GM21526 (cell line): ENCODE measurements at regions not wholly inside any gene's neighbourhood (a gene's known extent, or its start where the extent isn't known, plus 50 kb on each side); places are given as distances from the start of the nearest gene placed in this dataset.

Experiments used
- ATAC-seq: cut with Tn5 transposase; IDR thresholded peaks from one replicate; pipeline ENCODE4 v1.9.1; 2021; ENCODE audit warnings: moderate library complexity; ENCODE audit not compliant: unreplicated experiment, low FRiP score

DNA sequence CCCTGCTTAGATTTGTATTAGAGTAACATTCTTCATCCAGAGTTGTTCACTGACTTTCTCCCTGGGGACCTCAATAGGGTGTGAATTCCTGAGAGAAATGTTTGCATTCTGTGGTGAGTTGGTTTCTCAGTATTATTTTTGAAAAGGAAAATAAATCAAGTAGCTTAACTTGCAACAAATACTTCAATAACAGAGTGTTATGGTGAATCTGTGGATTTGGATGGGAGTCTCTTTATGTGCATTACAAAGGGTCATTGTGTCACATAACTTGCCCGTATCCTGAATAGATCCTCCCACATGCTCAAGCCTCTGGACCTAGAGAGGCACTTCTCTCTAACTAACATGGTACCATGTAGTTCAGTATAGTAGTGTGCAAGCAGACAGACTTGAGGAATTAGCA is 68.4 kb upstream of the IPO9 start:
- ATAC-seq: no peak

DNA sequence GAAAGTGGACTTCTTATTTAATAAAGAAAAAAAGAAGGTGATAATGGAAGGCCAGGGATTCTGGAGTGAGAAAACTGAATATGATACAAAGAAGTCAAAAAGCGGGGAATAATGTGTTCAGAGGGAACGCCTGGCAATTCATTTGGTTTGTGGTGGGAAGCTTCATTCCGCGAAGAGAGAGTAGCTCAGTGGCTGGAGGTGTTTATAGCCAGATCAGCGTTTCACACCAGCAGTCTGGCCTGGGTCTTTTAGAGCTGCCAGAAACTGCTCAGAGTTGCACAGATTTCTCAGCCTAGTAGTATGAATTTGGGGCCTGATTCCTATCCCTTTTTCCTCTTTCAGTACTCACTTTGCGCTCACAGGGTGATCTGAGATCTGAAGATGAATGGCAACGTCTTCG is 67.8 kb upstream of the IPO9 start:
- ATAC-seq: no peak

DNA sequence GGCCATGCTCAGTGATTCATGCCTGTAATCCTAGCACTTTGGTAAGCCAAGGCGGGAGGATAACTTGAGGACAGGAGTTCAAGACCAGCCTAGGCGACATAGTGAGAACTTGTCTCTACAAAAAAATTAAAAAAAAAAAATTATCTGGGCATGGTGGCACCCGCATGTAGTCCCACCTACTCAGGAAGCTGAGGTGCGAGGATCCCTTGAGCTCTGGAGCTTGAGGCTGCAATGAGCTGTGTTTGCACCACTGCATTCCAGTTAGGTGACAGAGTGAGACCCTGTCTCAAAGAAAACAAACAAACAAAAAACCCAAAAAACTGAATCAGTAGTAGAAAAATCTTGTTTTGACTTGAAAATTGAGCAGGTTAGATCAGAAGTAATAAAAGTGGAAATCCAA is 67.1 kb upstream of the IPO9 start:
- no peak for ATAC-seq

DNA sequence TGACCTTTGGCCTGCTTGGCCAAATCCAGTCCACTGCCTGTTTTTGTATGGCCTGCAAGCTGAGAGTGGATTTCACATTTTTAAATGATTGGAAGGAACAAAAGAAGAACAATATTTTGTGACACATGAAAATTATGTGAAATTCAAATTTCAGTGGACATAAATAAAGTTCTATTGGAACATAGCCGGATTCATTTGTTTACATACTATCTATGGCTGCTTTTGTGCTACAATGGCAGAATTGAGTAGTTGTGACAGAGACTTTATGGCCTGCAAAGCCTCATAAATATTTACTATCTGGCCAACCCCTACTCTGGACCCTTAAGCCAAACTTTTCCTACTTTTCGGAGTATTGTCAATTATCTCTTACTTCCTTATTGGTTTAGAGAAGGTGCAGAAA is 66.6 kb upstream of the IPO9 start:
- no peak for ATAC-seq

DNA sequence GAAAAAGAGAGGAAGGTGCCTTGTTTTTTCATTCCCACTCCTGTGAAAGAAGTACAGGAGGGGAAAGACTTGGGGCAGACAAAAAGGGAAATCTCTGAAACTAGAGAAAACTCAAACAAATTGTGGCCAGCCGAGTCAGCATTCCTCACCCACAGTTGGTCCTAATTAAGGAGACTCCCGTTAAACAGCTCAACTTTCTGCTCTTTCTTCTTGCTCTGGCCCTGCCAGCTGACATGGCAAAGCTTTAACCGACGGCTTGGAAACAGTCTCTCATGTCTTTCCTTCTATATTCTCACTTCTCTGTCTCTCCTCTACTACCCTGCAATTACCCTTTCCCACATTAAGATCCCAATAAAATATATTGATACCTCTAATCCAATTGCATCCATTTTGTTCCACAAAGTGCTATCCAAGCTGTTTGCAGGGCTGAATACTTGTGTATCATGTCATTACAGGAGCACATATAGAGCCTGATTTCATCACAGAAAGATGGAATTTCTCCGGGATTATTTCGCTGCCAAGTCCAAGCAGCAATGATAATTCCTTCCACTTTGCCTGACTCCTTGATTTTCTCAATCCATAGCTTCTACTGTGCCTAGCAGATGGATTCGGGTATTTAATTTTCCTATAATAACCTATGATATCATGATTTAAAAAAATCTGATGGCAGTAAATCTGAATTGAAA is 65.4 kb upstream of the IPO9 start:
- ATAC-seq: no peak

DNA sequence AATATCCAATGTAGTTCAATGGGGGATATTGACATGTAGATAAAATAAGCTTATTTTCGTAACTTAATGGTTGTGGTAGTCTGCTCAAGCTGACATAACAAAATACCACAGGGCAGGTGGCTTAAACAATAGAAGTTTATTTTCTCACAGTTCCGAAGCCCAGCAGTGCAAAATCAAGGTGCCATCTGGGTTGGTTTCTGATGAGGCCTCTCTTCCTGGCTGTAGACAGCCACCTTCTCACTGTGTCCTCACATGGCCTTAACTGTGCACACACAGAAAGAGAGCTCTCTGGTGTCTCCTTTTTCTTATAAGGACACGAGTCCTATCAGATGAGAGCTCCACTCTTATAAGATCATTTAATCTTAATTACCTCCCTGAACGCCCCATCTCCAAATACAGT is 64.8 kb upstream of the IPO9 start:
- no peak for ATAC-seq

DNA sequence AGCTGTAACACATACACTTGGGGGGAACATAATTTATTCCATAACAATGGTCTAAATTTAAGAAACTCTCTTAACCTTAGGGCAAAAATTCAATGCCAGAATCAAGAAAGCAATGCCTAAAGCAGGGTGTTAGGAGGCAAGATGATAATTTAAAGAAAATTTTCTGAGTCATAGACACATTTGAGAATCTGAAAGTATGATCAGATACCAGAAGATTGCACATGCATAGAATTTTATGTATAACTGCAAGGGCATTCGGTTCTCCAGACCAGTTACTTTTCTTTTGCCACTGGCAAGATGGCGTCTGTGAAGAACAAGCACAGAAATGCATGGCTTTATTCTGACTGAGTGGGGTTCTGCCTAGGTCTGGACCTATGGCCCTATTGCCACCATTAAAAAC is 64.4 kb upstream of the IPO9 start:
- no peak for ATAC-seq

DNA sequence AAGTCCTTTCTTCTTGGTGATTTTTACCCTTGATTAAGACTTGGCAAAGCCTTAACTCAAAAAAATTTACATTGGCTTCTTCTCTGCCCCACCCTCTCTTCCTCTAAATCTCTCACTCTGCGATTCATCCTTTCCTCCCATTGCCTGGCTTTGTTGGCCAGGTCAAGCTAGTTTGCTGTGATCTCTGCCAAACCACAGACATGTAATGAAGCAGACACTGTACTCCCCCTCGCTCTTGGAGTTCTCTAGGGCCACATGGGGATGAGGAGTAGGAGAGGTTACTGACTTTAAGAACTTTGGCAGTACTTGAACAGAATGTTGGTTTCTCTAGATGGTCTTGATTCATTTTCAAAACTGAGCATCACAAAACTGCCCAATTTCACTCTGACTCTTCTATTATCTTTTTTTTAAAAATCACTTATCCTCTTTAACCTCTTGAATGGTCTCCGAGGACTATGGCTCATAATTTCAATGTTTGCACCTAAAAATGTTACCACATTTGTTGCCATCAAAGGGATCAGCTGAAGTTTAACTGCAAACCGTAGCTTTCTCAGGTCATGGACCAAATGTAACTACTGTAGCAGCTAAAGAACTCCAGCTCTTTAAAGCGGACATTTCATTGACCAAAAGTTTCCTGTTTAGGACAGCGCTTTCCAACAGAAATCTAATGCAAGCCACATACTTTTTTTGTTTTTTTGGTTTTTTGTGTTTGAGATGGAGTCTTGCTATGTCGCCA is 62.7 kb upstream of the IPO9 start:
- no peak for ATAC-seq

DNA sequence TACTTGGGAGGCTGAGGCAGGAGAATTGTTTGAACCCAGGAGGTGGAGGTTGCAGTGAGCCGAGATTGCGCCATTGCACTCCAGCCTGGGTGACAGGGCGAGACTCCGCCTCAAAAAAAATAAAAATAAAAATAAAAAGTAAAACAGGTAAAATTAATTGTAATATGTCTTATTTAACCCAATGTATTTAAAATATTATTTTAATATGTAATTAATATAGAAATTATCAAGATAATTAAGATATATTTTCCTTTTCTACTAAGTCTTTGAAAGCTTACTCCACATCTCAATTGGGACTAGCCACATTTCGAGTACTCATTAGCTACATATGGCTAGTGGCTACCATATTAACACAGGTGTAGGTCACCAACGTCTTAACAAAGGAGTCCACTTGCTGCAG is 61.6 kb upstream of the IPO9 start:
- no peak for ATAC-seq

DNA sequence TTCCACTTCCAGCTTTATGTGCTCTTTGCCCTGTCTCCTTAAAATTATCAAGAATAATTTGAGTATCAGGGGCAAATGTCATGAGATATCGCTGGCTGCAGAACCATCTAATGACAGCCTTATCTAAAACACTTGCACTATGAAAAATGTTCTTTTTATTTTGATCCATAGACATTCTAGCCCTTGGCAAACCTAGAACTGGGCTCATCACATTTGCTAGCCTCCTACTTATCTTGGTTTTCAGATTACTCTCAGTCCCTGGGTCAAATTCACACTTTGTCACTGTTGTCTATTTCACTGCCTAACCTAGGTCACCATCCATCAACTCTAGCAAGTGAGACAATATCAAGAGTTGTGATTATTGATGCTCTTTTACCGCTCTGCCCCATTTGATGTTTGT is 59.9 kb upstream of the IPO9 start:
- no peak for ATAC-seq

DNA sequence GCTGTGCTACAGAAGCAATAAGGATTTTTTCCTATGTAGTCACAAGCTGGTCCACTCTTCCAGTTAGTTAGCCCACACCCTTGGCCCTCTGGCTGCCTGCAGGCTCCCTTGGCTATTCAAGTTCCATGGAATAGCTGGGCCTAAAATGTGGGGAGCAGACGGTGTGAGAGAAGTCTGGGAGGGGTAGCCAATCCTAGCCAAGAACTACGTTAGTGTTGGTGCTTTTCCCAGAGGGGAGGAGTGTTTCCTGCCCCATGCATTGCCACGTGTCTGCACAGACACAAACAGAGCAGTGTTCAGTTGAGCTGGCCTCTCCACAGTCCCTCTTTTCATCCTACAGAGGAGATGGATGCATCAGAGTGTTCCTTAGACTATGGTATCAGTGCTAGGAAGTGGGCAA is 59.0 kb upstream of the IPO9 start:
- no peak for ATAC-seq

DNA sequence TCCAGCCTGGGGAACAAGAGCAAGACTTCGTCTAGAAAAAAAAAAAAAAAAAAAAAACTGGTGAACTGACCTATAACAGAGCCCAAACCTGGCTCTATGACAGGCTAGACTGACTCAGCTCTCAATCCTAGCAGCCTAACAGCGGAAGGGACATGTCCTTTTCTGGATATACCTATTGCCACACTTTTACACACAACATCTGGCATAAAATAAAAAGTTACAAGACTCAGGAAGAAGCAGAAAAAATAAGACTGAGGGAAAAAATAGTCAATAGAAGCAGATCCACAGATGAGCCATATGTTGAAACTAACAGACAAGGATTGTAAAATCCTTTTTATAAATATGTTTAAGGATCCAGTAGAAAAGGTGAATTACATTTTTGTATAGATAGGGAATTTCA is 57.5 kb upstream of the IPO9 start:
- no peak for ATAC-seq

DNA sequence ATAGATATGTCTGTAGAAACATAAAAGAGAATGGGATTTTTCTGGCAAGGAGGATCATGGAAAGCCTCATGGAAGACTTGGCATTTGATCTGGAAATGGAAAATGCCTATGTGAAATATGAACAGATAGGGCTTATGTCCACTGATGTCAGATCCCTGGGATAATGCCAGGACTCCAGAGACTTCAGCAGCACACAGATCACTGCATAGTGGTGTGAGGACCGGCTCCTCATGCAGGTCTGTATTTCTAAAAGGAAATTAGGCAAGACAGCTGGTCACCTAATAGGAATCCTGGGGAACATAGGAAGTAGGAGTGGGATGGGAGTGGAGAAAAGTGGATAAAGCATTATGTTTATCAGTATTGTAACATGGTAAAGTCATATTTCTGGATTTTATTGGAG is 56.8 kb upstream of the IPO9 start:
- ATAC-seq: no peak

DNA sequence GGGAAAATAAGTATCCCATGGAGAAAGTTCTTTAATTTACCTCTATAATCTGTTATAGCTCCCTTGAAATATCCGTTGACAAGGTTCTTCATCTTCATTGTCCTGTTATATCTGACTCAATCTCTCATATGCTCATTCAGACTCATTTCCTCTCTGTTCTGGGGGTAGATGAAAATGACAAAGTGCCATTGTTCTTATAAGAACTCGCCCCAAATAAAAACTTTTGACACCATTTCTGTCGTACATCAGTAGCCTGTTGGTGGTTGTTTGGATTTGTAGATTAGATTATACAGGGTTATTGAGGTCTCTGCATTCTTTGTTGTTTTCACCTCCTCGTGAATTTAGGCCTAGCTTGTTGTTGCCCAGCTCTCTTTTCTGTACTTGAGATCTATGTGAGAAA is 55.2 kb upstream of the IPO9 start:
- ATAC-seq: no peak

DNA sequence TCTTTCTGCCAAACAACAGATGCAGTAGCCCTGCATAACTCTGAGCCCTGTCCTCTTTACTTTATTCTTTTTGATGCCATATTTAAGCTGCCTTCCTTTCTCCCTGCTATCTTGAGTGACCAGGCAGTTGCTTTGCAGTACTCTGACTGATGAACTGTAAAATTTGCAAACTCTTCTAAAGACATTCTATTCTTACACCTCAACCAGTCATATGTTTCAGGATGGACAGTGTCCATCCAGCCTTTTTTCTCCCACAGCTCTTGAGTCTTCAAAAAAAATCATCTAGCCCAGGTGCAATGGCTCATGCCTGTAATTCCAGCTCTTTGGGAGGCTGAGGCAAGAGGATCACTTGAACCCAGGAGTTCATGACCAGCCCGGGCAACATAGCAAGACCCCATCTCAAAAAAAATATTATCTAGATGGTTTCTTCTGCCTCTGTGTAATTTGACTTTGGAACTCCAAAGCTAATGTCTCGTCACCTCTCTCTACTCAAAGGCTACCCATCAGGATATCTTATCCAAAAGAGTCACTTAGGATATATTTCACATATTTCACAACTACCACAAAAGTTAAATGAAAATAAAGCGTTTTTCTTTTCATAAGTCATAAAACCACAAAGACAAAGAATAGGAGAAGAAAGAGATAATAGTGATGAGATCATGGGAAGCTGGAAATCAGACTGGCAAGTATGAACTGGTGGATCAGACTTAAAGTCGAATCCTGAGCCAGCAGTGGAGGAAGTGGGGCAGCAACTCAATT is 54.6 kb upstream of the IPO9 start:
- ATAC-seq: no peak

DNA sequence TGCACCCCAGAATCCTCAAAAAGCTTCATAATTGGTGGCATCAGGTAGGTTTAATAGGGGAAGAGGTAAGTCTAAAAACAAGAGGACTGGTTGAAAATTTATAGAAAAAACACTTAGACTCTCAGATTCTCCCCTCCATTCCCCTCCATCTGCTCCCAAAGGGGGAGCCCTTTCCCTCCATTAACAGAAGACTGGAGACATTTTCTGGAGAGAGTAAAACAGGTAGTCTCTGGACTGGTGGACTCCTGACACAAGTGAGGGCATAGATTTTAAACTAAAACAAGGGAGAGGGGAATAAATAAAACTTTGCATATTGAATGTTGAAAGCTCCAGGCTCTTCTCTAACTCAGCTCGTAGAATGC is 54.0 kb upstream of the IPO9 start:
- no peak for ATAC-seq

DNA sequence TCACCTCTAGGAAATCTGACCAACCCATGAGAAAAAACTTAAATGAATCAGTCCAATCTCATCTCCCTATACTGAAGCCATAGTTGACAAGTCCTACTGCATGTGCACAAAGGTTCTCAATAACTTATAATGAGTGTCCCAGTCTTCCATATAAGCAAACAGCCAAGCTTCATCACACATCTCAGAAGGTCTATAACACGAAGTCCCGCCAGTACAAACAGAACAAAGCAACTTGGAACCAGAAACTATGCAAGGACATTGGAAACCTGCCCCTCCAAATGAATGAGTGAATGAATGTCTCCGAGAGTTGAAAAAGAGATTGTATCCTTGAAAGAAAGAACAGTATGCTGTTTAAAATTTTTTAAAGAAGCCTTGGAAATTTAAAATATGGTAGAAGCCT is 53.6 kb upstream of the IPO9 start:
- ATAC-seq: no peak

DNA sequence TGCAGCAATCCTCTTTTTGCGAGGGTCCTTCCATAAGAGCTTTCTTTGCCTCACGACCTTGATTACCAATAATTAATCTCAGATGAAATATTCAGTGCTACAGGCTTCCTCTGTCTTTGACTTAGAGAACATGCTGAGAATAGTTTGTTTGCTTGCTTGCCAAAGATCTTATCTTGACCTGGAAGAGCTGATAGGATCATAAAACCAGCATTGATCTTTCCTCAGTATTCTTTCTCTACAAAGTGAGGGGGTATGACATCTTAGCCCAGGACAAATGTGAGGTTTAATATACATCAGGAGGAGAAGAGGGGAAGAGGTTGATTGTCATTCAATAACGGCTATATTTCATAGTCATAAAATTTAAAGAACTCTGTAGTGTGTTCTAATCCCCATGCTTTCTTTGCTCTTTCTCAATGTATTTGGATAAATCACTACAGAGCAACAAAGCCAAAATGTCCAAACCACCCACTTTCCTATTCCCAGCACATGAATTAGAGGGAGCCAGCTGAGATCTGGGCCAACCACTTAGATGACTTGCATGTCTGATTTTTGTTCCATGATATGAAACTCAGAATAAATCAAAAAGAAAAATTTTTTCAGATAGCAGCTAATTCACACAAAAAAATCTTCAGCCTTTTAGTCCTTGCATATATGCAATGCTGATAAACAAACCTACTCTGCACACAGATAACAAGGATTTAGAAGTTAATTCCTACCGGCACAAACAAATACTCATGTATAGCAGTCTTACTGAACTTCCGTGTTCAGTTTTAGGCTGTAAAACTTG is 50.5 kb upstream of the IPO9 start:
- no peak for ATAC-seq
